GM12875 (cell line): ENCODE measurements at regions not wholly inside any gene's neighbourhood (a gene's known extent, or its start where the extent isn't known, plus 50 kb on each side); places are given as distances from the start of the nearest gene placed in this dataset.

Experiments
- H3K4me3 ChIP-seq: one replicate; pipeline ENCODE4 v1.5.1; 2011; ENCODE audit warnings: low read depth, low read length, control low read depth
- TF ChIP-seq, protein P1 (sequence below): IDR thresholded peaks from 2 replicates; pipeline ENCODE4 v1.5.1; 2011; ENCODE audit warnings: low read depth, mild to moderate bottlenecking, control low read depth, inconsistent platforms, low read length, moderate library complexity, borderline replicate concordance; ENCODE audit not compliant: insufficient read depth

DNA sequence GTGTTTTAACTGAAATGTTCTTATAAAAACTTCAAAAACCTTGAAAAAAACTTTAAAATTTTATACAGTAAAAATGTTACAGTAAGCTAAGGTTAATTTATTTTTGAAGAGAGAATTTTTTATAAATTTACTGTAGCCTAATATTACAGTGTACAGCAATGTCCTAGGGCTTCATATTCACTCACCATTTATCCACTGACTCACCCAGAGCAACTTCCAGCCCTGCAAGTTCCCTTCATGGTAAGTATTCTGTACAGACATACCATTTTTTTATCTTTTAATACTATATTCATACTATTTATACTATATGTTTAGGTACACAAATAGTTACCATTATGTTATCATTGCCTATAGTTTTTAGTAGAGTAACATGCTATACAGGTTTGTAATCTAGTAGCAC is 396.7 kb upstream of the MMADHC start:
- TF ChIP-seq, protein P1, sequence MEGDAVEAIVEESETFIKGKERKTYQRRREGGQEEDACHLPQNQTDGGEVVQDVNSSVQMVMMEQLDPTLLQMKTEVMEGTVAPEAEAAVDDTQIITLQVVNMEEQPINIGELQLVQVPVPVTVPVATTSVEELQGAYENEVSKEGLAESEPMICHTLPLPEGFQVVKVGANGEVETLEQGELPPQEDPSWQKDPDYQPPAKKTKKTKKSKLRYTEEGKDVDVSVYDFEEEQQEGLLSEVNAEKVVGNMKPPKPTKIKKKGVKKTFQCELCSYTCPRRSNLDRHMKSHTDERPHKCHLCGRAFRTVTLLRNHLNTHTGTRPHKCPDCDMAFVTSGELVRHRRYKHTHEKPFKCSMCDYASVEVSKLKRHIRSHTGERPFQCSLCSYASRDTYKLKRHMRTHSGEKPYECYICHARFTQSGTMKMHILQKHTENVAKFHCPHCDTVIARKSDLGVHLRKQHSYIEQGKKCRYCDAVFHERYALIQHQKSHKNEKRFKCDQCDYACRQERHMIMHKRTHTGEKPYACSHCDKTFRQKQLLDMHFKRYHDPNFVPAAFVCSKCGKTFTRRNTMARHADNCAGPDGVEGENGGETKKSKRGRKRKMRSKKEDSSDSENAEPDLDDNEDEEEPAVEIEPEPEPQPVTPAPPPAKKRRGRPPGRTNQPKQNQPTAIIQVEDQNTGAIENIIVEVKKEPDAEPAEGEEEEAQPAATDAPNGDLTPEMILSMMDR: no peak
- no peak overlapping the region for H3K4me3 ChIP-seq

DNA sequence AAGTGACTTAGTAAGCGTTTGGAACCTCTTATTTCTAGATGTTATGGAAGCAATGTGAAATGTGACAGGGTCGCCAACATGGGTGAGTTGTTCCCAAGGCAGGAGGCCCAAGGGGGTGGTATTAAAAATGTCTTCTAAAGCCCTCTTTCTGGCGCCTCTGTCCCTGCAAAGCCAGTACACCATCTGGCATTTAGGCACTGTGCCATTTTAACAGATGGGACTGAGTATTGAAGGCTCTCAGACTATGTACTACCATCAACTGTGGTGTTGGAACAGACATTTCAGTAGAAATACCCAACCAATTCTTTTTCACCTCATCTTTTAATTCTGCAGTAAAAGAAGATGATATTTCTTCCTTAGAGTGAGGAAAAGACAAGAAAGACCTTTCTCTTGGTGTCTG is 384.5 kb upstream of the MMADHC start:
- H3K4me3 ChIP-seq: no peak overlapping the region
- TF ChIP-seq, protein P1: no peak

DNA sequence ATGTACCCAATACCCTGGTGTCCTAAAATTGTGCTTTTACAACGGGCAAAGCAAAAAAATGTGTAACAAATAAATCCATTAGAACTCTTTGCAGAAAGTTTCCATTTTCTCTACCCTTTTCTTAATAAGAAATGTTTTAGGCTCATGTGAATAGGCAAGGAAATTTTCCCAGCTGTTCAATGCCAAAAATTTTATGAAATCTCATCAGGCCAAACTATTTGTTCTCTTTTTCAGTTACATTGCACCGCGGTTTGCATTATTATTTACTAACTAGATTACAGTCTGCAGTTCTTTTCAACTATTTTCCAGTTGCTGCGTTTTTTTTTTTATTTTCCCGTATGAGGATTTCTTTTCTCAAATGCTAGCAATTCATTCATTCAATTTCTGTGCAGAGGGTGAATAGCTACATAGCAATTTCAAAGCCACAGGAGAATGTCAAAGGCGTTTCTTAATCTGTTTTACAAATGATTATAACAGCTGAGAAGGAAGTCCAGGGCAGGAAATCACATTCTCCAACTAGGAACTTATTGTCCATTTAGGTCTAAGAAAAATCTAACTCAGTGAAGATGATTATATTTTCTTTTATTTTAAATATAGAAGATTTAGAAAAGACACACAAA is 367.5 kb upstream of the MMADHC start:
- no peak overlapping the region for H3K4me3 ChIP-seq
- TF ChIP-seq, protein P1: no peak

DNA sequence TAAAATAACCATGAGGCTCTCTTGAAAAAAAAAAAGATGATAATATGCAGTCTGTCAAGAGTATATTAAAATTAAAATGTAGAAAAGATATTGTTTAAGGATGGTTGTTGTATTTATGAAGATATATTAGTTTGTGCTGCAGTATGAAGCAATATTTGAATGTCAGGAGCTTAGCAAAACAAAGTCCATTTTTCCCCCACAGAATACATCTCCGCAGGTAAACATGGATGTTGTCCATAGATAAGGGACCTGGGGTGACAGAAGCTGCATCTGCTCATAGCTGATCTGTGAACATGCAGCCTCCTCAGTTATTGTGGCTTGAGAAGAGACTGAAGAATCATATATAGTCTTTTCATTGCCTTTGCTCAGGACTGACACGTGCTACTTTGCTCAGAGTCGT is 366.1 kb upstream of the MMADHC start:
- TF ChIP-seq, protein P1: no peak
- no peak overlapping the region for H3K4me3 ChIP-seq

DNA sequence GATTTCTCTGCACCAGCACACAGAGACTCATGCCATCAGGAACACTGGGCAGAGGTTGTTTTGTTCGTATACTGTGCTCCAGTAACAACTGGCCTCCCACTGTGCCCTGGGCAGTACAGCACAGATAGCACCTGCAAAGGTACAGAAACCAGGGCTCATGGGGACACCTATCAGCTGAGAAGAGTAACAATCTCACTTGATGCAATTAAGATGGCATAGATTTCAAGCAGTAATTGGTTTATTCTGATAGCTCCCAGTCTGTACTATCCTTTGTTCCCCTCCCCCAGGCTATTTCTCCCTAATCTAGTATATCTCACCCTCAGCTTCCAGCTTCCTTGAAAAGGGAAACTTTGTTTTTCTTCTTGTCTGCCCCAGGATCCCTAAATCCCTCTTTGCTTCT is 343.9 kb upstream of the MMADHC start:
- TF ChIP-seq, protein P1: no peak
- H3K4me3 ChIP-seq: no peak overlapping the region

DNA sequence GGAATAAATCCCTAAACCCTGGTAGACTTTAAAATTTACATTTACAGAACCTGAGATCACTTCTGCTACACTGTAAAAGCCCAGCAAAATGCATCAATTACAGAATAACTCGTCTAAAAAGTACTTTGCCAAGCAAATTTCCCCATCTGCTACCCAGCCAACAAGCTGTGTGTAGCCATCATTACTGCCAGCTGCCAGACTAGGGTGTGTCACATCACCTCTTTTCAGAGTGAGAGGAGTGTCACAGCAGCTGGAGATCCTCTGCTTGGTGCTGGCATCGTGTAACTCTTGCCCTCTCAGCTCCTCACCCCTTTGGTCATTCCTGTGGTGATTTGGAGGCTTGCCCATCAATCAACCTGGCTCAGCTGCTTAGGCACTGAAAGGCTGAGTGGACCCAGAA is 340.4 kb upstream of the MMADHC start:
- TF ChIP-seq, protein P1: no peak
- H3K4me3 ChIP-seq: no peak overlapping the region

DNA sequence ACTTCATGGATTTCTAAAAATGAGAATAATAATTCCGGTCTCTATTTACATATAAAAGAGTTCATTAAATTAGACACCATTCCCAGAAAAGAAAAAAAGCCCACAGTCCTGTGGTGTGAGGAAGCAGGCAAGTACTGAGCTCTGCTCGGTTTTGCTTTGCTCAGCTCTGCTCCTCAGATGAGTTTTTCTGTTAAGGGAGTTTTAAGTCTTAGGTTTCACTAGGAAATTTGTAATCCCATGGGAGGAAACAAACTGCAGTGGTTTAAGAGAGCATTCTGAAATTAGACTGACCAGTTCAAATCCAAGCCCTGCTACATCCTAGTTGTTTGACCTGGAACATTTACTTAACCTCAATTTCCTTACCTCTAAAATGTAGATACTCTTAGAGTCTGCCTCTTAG is 338.6 kb upstream of the MMADHC start:
- TF ChIP-seq, protein P1: no peak
- no peak overlapping the region for H3K4me3 ChIP-seq
